ENCODE measurements at regions not wholly inside any gene's neighbourhood (a gene's known extent, or its start where the extent isn't known, plus 50 kb on each side); places are given as distances from the start of the nearest gene placed in this dataset.

DNA sequence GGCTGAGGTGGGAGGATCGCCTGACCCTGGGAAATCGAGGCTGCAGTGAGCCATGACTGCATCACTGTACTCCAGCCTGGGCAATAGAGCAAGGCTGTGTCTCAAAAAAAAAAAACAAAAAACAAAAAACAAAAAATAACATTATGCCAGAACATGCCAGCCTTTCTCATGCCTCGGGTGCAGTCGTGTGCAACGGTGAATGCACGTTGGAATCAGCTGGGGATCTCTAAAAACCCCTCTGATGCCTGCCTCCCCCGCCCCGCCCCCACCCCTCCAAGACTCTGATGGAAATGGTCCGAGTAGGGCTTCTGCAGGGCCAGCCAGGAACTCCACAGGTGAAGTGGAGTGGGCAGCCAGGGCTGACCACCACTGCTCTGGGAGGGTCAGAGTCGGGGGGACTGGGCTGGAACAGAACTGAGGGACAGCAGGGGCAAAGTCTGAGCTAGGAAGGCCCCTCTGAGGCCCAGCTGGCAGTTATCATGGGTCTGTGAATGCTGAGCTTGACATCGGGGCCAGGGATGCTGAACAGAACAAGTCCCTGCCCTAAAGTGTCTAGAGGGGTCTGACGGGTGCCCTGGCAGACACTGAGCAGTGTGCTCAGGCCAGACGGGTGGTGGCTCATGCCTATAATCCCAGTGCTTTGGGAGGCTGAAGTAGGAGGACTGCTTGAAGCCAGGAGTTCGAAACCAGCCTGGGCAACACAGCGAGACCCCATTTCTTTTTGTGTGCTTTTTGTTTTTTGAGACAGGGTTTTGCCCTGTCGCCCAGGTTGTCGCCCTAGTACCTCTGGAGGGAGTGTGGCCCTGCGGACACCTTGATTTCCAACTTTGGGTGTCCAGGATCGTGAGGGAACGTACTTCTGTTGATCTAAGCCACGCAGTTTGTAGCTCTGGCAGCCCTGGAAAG, 193.4 kb upstream of the GSE1 start:
- Histone ChIP-seq H3K36me3 (ENCODE audit: control insufficient read depth, insufficient read depth, low read length) (no peaks in the 10 kb centered on the region), H2AK5ac (ENCODE audit: low read length) (no peak overlapping the region), H3K4me3 (ENCODE audit: low read length) (no peak overlapping the region), H3K4me2 (ENCODE audit: low read length) (no peak overlapping the region), H3K4ac (ENCODE audit: low read depth, low read length) (no peak overlapping the region), H3K23ac (ENCODE audit: low read length) (no peak overlapping the region), H2BK15ac (replicated peaks; ENCODE audit: low read depth) (no peak overlapping the region), H4K5ac (ENCODE audit: low read length) (no peak overlapping the region), H3K79me2 (ENCODE audit: control insufficient read depth, insufficient read depth, low read length) (no peaks in the 10 kb centered on the region), H4K8ac (ENCODE audit: low read depth, low read length) (no peak overlapping the region), H3K27me3 (ENCODE audit: insufficient read depth, low read length, poor library complexity) (no peaks in the 10 kb centered on the region), H3K79me1 (ENCODE audit: low read length) (no peaks in the 10 kb centered on the region), H2BK120ac (ENCODE audit: low read depth, low read length) (no peak overlapping the region), H3K56ac (ENCODE audit: low read length) (no peak overlapping the region), H2BK5ac (ENCODE audit: low read length) (no peak overlapping the region), H3K27ac (ENCODE audit: low read depth, low read length) (no peak overlapping the region), H3K18ac (ENCODE audit: low read length) (no peak overlapping the region), H3K9ac (ENCODE audit: low read length) (no peak overlapping the region), H3K4me1 (ENCODE audit: control insufficient read depth, low read depth, low read length) (no peaks in the 10 kb centered on the region)
- WGBS (ENCODE audit: extremely low coverage, insufficient coverage, low lambda C conversion rate), result no CpG with 5 or more reads among the region's 21 CpGs
- DNase-seq, result no peak

- no peak overlapping the region for H3K27ac ChIP-seq (ENCODE audit: low read depth, low read length)
- H4K8ac ChIP-seq (ENCODE audit: low read depth, low read length), result no peak overlapping the region
- no peak overlapping the region for H3K4ac ChIP-seq (ENCODE audit: low read depth, low read length)
- H2BK5ac ChIP-seq (ENCODE audit: low read length), result no peak overlapping the region
- H3K4me2 ChIP-seq (ENCODE audit: low read length), result no peak overlapping the region
- no CpG with 5 or more reads among the region's 42 CpGs for WGBS (ENCODE audit: extremely low coverage, insufficient coverage, low lambda C conversion rate)
- H3K18ac ChIP-seq (ENCODE audit: low read length), result no peak overlapping the region
- H3K4me3 ChIP-seq (ENCODE audit: low read length), result no peak overlapping the region
- H4K5ac ChIP-seq (ENCODE audit: low read length), result no peak overlapping the region
- no peak overlapping the region for H2BK120ac ChIP-seq (ENCODE audit: low read depth, low read length)
- H3K79me2 ChIP-seq (ENCODE audit: control insufficient read depth, insufficient read depth, low read length), result no peaks in the 10 kb centered on the region
- H2BK15ac ChIP-seq (replicated peaks; ENCODE audit: low read depth), result no peak overlapping the region
- H3K79me1 ChIP-seq (ENCODE audit: low read length), result no peaks in the 10 kb centered on the region
- H3K27me3 ChIP-seq (ENCODE audit: insufficient read depth, low read length, poor library complexity), result no peaks in the 10 kb centered on the region
- H3K23ac ChIP-seq (ENCODE audit: low read length), result no peak overlapping the region
- no peak overlapping the region for H3K56ac ChIP-seq (ENCODE audit: low read length)
- no peaks in the 10 kb centered on the region for H3K36me3 ChIP-seq (ENCODE audit: control insufficient read depth, insufficient read depth, low read length)
- no peak overlapping the region for H2AK5ac ChIP-seq (ENCODE audit: low read length)
- peak; percentile 74 for DNase-seq
- H3K9ac ChIP-seq (ENCODE audit: low read length), result no peak overlapping the region
- no peaks in the 10 kb centered on the region for H3K4me1 ChIP-seq (ENCODE audit: control insufficient read depth, low read depth, low read length)
Measured at GRCh38 chr16:85420501-85421337, 192.4 kb upstream of the GSE1 start.

GRCh38 chr16:85421338-85422195, 191.6 kb upstream of the GSE1 start:
- no peak overlapping the region for H3K4me3 ChIP-seq (ENCODE audit: low read length)
- H3K79me2 ChIP-seq (ENCODE audit: control insufficient read depth, insufficient read depth, low read length), result no peaks in the 10 kb centered on the region
- no peak overlapping the region for H3K4ac ChIP-seq (ENCODE audit: low read depth, low read length)
- no peak overlapping the region for H2BK120ac ChIP-seq (ENCODE audit: low read depth, low read length)
- no peak overlapping the region for H3K23ac ChIP-seq (ENCODE audit: low read length)
- no peak overlapping the region for H4K8ac ChIP-seq (ENCODE audit: low read depth, low read length)
- H3K56ac ChIP-seq (ENCODE audit: low read length), result peak overlapping the region; percentile 15
- no peak overlapping the region for H3K4me2 ChIP-seq (ENCODE audit: low read length)
- H3K36me3 ChIP-seq (ENCODE audit: control insufficient read depth, insufficient read depth, low read length), result no peaks in the 10 kb centered on the region
- no peaks in the 10 kb centered on the region for H3K27me3 ChIP-seq (ENCODE audit: insufficient read depth, low read length, poor library complexity)
- WGBS (ENCODE audit: extremely low coverage, insufficient coverage, low lambda C conversion rate), result no CpG with 5 or more reads among the region's 24 CpGs
- no peak overlapping the region for H2BK15ac ChIP-seq (replicated peaks; ENCODE audit: low read depth)
- no peak for DNase-seq
- no peak overlapping the region for H3K18ac ChIP-seq (ENCODE audit: low read length)
- H3K9ac ChIP-seq (ENCODE audit: low read length), result no peak overlapping the region
- no peak overlapping the region for H4K5ac ChIP-seq (ENCODE audit: low read length)
- no peak overlapping the region for H2AK5ac ChIP-seq (ENCODE audit: low read length)
- H3K79me1 ChIP-seq (ENCODE audit: low read length), result no peaks in the 10 kb centered on the region
- H2BK5ac ChIP-seq (ENCODE audit: low read length), result no peak overlapping the region
- no peaks in the 10 kb centered on the region for H3K4me1 ChIP-seq (ENCODE audit: control insufficient read depth, low read depth, low read length)
- H3K27ac ChIP-seq (ENCODE audit: low read depth, low read length), result no peak overlapping the region

- Histone ChIP-seq H4K8ac (ENCODE audit: low read depth, low read length) (no peak overlapping the region), H3K4me2 (ENCODE audit: low read length) (no peak overlapping the region), H2BK120ac (ENCODE audit: low read depth, low read length) (no peak overlapping the region), H3K27me3 (ENCODE audit: insufficient read depth, low read length, poor library complexity) (no peaks in the 10 kb centered on the region), H4K5ac (ENCODE audit: low read length) (no peak overlapping the region), H2BK15ac (replicated peaks; ENCODE audit: low read depth) (no peak overlapping the region), H3K56ac (ENCODE audit: low read length) (no peak overlapping the region), H3K4me3 (ENCODE audit: low read length) (no peak overlapping the region), H3K27ac (ENCODE audit: low read depth, low read length) (no peak overlapping the region), H3K4ac (ENCODE audit: low read depth, low read length) (no peak overlapping the region), H3K23ac (ENCODE audit: low read length) (no peak overlapping the region), H3K4me1 (ENCODE audit: control insufficient read depth, low read depth, low read length) (no peaks in the 10 kb centered on the region), H2BK5ac (ENCODE audit: low read length) (no peak overlapping the region), H3K36me3 (ENCODE audit: control insufficient read depth, insufficient read depth, low read length) (no peaks in the 10 kb centered on the region), H3K79me2 (ENCODE audit: control insufficient read depth, insufficient read depth, low read length) (no peaks in the 10 kb centered on the region), H2AK5ac (ENCODE audit: low read length) (no peak overlapping the region), H3K79me1 (ENCODE audit: low read length) (no peaks in the 10 kb centered on the region), H3K9ac (ENCODE audit: low read length) (no peak overlapping the region), H3K18ac (ENCODE audit: low read length) (no peak overlapping the region)
- no CpG with 5 or more reads among the region's 16 CpGs for WGBS (ENCODE audit: extremely low coverage, insufficient coverage, low lambda C conversion rate)
- no peak for DNase-seq
Measured at GRCh38 chr16:85422196-85422631, 190.9 kb upstream of the GSE1 start.

- Histone ChIP-seq H3K36me3 (ENCODE audit: control insufficient read depth, insufficient read depth, low read length) (no peaks in the 10 kb centered on the region), H3K23ac (ENCODE audit: low read length) (no peak overlapping the region), H3K79me2 (ENCODE audit: control insufficient read depth, insufficient read depth, low read length) (no peaks in the 10 kb centered on the region), H3K27ac (ENCODE audit: low read depth, low read length) (no peak overlapping the region), H2BK15ac (replicated peaks; ENCODE audit: low read depth) (no peak overlapping the region), H2AK5ac (ENCODE audit: low read length) (no peak overlapping the region), H3K4me3 (ENCODE audit: low read length) (no peak overlapping the region), H3K4me1 (ENCODE audit: control insufficient read depth, low read depth, low read length) (no peaks in the 10 kb centered on the region), H3K56ac (ENCODE audit: low read length) (no peak overlapping the region), H2BK120ac (ENCODE audit: low read depth, low read length) (no peak overlapping the region), H3K27me3 (ENCODE audit: insufficient read depth, low read length, poor library complexity) (no peaks in the 10 kb centered on the region), H3K4ac (ENCODE audit: low read depth, low read length) (no peak overlapping the region), H4K5ac (ENCODE audit: low read length) (no peak overlapping the region), H3K18ac (ENCODE audit: low read length) (no peak overlapping the region), H2BK5ac (ENCODE audit: low read length) (no peak overlapping the region), H4K8ac (ENCODE audit: low read depth, low read length) (no peak overlapping the region), H3K9ac (ENCODE audit: low read length) (no peak overlapping the region), H3K4me2 (ENCODE audit: low read length) (no peak overlapping the region), H3K79me1 (ENCODE audit: low read length) (no peaks in the 10 kb centered on the region)
- DNase-seq, result no peak
- no CpG with 5 or more reads among the region's 23 CpGs for WGBS (ENCODE audit: extremely low coverage, insufficient coverage, low lambda C conversion rate)
Measured at GRCh38 chr16:85422632-85423550, 190.2 kb upstream of the GSE1 start.

All from mesendoderm (in vitro differentiated cells).